HEK293 (cell line): ENCODE measurements at regions not wholly inside any gene's neighbourhood (a gene's known extent, or its start where the extent isn't known, plus 50 kb on each side); places are given as distances from the start of the nearest gene placed in this dataset.
A peak's percentile ranks its signal among the peaks of the same experiment; 100 is the strongest.

ENCODE experiments used
- CTCF ChIA-PET: fragments of 350-600 bp; formaldehyde crosslinking; extraction: SDS; loops from one replicate; lab custom pipeline; 2021; ENCODE audit warnings: antibody characterized with exemption; lab: Yijun Ruan, JAX
- POLR2A ChIA-PET: fragments of 300-600 bp; formaldehyde crosslinking; extraction: SDS; loops from one replicate; lab custom pipeline; 2020; ENCODE audit warnings: antibody characterized with exemption, inconsistent platforms; lab: Yijun Ruan, JAX
- H3K27ac ChIP-seq: fragments of 200-500 bp; sonication (Bioruptor generic); 2 replicates; pipeline ENCODE4 v1.5.1; 2014; ENCODE audit warnings: low read depth, low read length, control low read depth, inconsistent platforms; ENCODE audit errors: extremely low read depth
- H3K36me3 ChIP-seq, 2 experiments: fragments of 200-500 bp in 1 of 2; sonication (Bioruptor generic) in 1 of 2; 1 replicate in 1 of 2; 2 replicates in 1 of 2; pipeline ENCODE4 v1.5.1; 2014 to 2017; ENCODE audit warnings: inconsistent platforms in 2 of 2, low read length in 2 of 2; ENCODE audit not compliant: control insufficient read depth in 2 of 2, insufficient read depth in 1 of 2
- H3K4me1 ChIP-seq: fragments of 200-500 bp; sonication (Bioruptor generic); 2 replicates; pipeline ENCODE4 v1.5.1; 2014; ENCODE audit warnings: mild to moderate bottlenecking, low read length, inconsistent platforms; ENCODE audit not compliant: control insufficient read depth, insufficient read depth
- H3K4me3 ChIP-seq: 2 replicates; pipeline ENCODE4 v1.5.1; 2011; ENCODE audit warnings: low read depth, mild to moderate bottlenecking, control low read depth, low read length, moderate library complexity
- H3K9me3 ChIP-seq: fragments of 200-500 bp; sonication (Bioruptor generic); 2 replicates; pipeline ENCODE4 v1.5.1; 2014; ENCODE audit warnings: low read depth, low read length, inconsistent platforms; ENCODE audit not compliant: control insufficient read depth, insufficient read depth
- ELK4 ChIP-seq: IDR thresholded peaks from 2 replicates; pipeline ENCODE4 v1.6.1; 2011; ENCODE audit warnings: mild to moderate bottlenecking, low read depth, low read length, borderline replicate concordance
- FEZF1 ChIP-seq: fragments of 450-650 bp; formaldehyde crosslinking; IDR thresholded peaks from 2 replicates; pipeline ENCODE4 v1.5.1; 2016; ENCODE audit warnings: missing biosample characterization, missing genetic modification characterization
- GLI4 ChIP-seq: fragments of 450-650 bp; formaldehyde crosslinking; IDR thresholded peaks from 2 replicates; pipeline ENCODE4 v1.5.1; 2016; ENCODE audit warnings: missing biosample characterization, missing genetic modification characterization
- HIC1 ChIP-seq: fragments of 450-650 bp; formaldehyde crosslinking; IDR thresholded peaks from 2 replicates; pipeline ENCODE4 v1.5.1; 2016; ENCODE audit warnings: missing biosample characterization, missing genetic modification characterization
- HOXC10 ChIP-seq: sonication (generic); formaldehyde crosslinking; IDR thresholded peaks from 2 replicates; pipeline ENCODE4 v1.8.1; 2023; ENCODE audit warnings: mild to moderate bottlenecking, missing genetic modification reagents
- IKZF3 ChIP-seq: fragments of 450-650 bp; IDR thresholded peaks from 2 replicates; pipeline ENCODE4 v1.5.0; 2018; ENCODE audit warnings: missing biosample characterization, mild to moderate bottlenecking, missing genetic modification characterization, moderate library complexity
- KLF1 ChIP-seq: fragments of 450-650 bp; formaldehyde crosslinking; IDR thresholded peaks from 2 replicates; pipeline ENCODE4 v1.5.1; 2016; ENCODE audit warnings: missing biosample characterization, missing genetic modification characterization
- KLF9 ChIP-seq: fragments of 450-650 bp; formaldehyde crosslinking; IDR thresholded peaks from 2 replicates; pipeline ENCODE4 v1.5.1; 2016; ENCODE audit warnings: missing biosample characterization, missing genetic modification characterization, low read depth
- MYNN ChIP-seq: fragments of 450-650 bp; formaldehyde crosslinking; IDR thresholded peaks from 2 replicates; pipeline ENCODE4 v1.5.1; 2016; ENCODE audit warnings: missing biosample characterization, missing genetic modification characterization, borderline replicate concordance
- SETDB1 ChIP-seq: IDR thresholded peaks from one replicate; pipeline ENCODE4 v1.6.1; 2017; ENCODE audit warnings: mild to moderate bottlenecking, low read length, moderate library complexity, mixed read lengths; ENCODE audit not compliant: insufficient read length
- ZBTB17 ChIP-seq: fragments of 450-650 bp; formaldehyde crosslinking; IDR thresholded peaks from 2 replicates; pipeline ENCODE4 v1.5.1; 2016; ENCODE audit warnings: missing biosample characterization, missing genetic modification characterization
- ZBTB21 ChIP-seq: fragments of 450-650 bp; formaldehyde crosslinking; IDR thresholded peaks from 2 replicates; pipeline ENCODE4 v1.5.1; 2017; ENCODE audit warnings: missing biosample characterization, missing genetic modification characterization
- ZBTB26 ChIP-seq: fragments of 450-650 bp; formaldehyde crosslinking; optimal IDR thresholded peaks from 2 replicates; pipeline ENCODE3; 2016; ENCODE audit warnings: missing biosample characterization, mild to moderate bottlenecking, missing genetic modification characterization
- ZBTB7A ChIP-seq: fragments of 450-650 bp; formaldehyde crosslinking; IDR thresholded peaks from 2 replicates; pipeline ENCODE4 v1.5.1; 2016; ENCODE audit warnings: low read depth, missing biosample characterization, missing genetic modification characterization
- ZBTB8A ChIP-seq: fragments of 450-650 bp; formaldehyde crosslinking; IDR thresholded peaks from 2 replicates; pipeline ENCODE4 v1.5.1; 2016; ENCODE audit warnings: missing biosample characterization, missing genetic modification characterization
- ZEB2 ChIP-seq: fragments of 450-650 bp; formaldehyde crosslinking; IDR thresholded peaks from 2 replicates; pipeline ENCODE4 v1.5.1; 2016; ENCODE audit warnings: missing biosample characterization, missing genetic modification characterization
- ZNF2 ChIP-seq: fragments of 450-650 bp; formaldehyde crosslinking; IDR thresholded peaks from 2 replicates; pipeline ENCODE4 v1.5.1; 2016; ENCODE audit warnings: missing biosample characterization, missing genetic modification characterization
- ZNF24 ChIP-seq: fragments of 450-650 bp; formaldehyde crosslinking; IDR thresholded peaks from 2 replicates; pipeline ENCODE4 v1.5.1; 2016; ENCODE audit warnings: missing biosample characterization, missing genetic modification characterization
- ZNF248 ChIP-seq: fragments of 450-650 bp; formaldehyde crosslinking; IDR thresholded peaks from 2 replicates; pipeline ENCODE4 v1.5.1; 2017; ENCODE audit warnings: missing biosample characterization, missing genetic modification characterization
- ZNF266 ChIP-seq: fragments of 450-650 bp; formaldehyde crosslinking; IDR thresholded peaks from 2 replicates; pipeline ENCODE4 v1.5.1; 2016; ENCODE audit warnings: missing biosample characterization, missing genetic modification characterization, low read depth
- ZNF274 ChIP-seq, 2 experiments: fragments of 200-500 bp in 1 of 2; fragments of 450-650 bp in 1 of 2; sonication (Bioruptor generic) in 1 of 2; formaldehyde crosslinking in 1 of 2; IDR thresholded peaks; 2 replicates each; pipeline versions ENCODE4 v1.5.1 to v1.6.1; 2014 to 2016; ENCODE audit warnings: borderline replicate concordance in 1 of 2, inconsistent platforms in 1 of 2, low read length in 1 of 2, missing biosample characterization in 1 of 2, missing genetic modification characterization in 1 of 2
- ZNF335 ChIP-seq: fragments of 450-650 bp; formaldehyde crosslinking; conservative IDR thresholded peaks from 2 replicates; pipeline ENCODE4 v1.5.1; 2016; ENCODE audit warnings: missing biosample characterization, missing genetic modification characterization
- ZNF600 ChIP-seq: fragments of 450-650 bp; formaldehyde crosslinking; IDR thresholded peaks from 2 replicates; pipeline ENCODE4 v1.5.1; 2016; ENCODE audit warnings: missing biosample characterization, missing genetic modification characterization
- ZNF670 ChIP-seq: fragments of 450-650 bp; formaldehyde crosslinking; IDR thresholded peaks from 2 replicates; pipeline ENCODE4 v1.5.1; 2016; ENCODE audit warnings: missing biosample characterization, missing genetic modification characterization, low read depth
- ZNF707 ChIP-seq: fragments of 450-650 bp; formaldehyde crosslinking; IDR thresholded peaks from 2 replicates; pipeline ENCODE4 v1.5.1; 2016; ENCODE audit warnings: missing biosample characterization, missing genetic modification characterization
- TF ChIP-seq, protein P1 (sequence below): fragments of 450-650 bp; formaldehyde crosslinking; IDR thresholded peaks from 2 replicates; pipeline ENCODE4 v1.5.1; 2016; ENCODE audit warnings: missing biosample characterization, missing genetic modification characterization

DNA sequence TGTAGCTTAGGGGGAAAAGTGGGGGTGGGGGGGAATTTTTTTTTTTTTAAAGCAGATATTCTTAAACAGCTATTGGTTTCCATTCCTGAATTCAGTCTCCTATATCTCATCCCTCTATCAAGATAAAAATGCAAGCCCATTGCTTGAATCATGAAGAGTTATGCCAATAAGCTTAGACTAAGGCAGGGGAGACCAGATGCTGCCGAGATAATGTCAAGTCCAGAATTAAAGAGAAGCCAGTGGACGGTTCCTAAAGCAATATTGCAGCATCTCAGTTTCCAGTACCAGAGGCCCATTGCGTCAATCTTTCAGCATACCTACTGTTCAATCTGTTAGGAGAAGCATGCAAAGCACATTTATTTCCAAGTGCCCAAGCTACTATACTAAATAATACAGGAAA is 309.4 kb downstream of the BARHL2 start (continued):
- TF ChIP-seq ELK4 (no peak), ZBTB8A (tag by site-specific recombination) (no peak)

DNA sequence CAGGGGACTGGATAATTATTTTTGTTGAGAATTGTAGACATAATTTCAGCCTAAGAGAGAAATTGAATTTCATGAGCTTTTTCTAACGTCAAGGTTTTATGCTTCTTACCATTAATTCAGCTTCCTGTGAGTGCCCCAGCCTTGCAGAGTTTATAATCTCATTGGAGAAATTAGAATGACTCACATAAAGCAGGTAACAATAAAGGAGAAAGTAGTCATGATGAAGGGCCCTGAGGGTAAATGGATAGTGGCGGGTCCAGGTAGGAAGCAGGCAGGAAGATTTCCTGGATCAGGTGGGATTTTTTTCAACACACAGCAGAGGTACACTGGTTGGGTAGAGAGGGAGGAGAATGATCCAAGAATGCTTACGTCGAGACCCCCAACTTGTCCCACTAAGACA is 311.4 kb downstream of the BARHL2 start:
- no peaks in the 10 kb centered on the region for H3K9me3 ChIP-seq
- no peaks in the 10 kb centered on the region for H3K36me3 ChIP-seq
- H3K27ac ChIP-seq: no peak overlapping the region
- TF ChIP-seq ZNF274 (IDR thresholded peaks at IDR 0.05; ENCODE audit: low read length): no peak
- no peak for TF ChIP-seq ZNF274 (tag by site-specific recombination; IDR thresholded peaks at IDR 0.05; ENCODE audit: borderline replicate concordance)
- no peak for TF ChIP-seq ZNF600 (tag by site-specific recombination)
- TF ChIP-seq KLF9 (tag by site-specific recombination): no peak
- no peak for TF ChIP-seq MYNN
- no peak for TF ChIP-seq ZNF707 (tag by site-specific recombination)
- TF ChIP-seq KLF1 (tag by site-specific recombination): no peak
- no peak for TF ChIP-seq ZNF248 (tag by site-specific recombination)
- TF ChIP-seq ZNF670 (tag by site-specific recombination): no peak
- TF ChIP-seq ZBTB26: no peak
- TF ChIP-seq, all 188 proteins: peak for 0
- ChIA-PET POLR2A (no interaction called here), CTCF (interaction anchor here (0.6 to 0.7 kb wide), 3 partner anchors 9 to 549 kb away, joined by 3 read pairs; no protein-coding TSS in a partner anchor)
- H3K4me3 ChIP-seq: no peak overlapping the region
- H3K4me1 ChIP-seq: no peaks in the 10 kb centered on the region

GRCh38 chr1:90402893-90403849 is 313.9 kb downstream of the BARHL2 start:
- Histone ChIP-seq H3K36me3 (no peaks in the 10 kb centered on the region), H3K4me3 (no peak overlapping the region), H3K27ac (no peak overlapping the region), H3K4me1 (no peaks in the 10 kb centered on the region), H3K9me3 (no peaks in the 10 kb centered on the region)
- ChIA-PET CTCF (no interaction called here), POLR2A (interaction anchor here (0.6 to 0.9 kb wide), 2 partner anchors 14 to 561 kb away, joined by 3 read pairs; no protein-coding TSS in a partner anchor)
- TF ChIP-seq IKZF3 (tag by site-specific recombination): no peak
- TF ChIP-seq, protein P1, sequence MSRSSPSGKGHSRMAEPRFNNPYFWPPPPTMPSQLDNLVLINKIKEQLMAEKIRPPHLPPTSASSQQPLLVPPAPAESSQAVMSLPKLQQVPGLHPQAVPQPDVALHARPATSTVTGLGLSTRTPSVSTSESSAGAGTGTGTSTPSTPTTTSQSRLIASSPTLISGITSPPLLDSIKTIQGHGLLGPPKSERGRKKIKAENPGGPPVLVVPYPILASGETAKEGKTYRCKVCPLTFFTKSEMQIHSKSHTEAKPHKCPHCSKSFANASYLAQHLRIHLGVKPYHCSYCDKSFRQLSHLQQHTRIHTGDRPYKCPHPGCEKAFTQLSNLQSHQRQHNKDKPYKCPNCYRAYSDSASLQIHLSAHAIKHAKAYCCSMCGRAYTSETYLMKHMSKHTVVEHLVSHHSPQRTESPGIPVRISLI (tag by site-specific recombination): peak; percentile 67; the same call in 1 of the 2 replicates
- TF ChIP-seq ZNF266 (tag by site-specific recombination): no peak
- TF ChIP-seq ZBTB17: 0 out of 2 replicates have a peak, but pooled peaks have one; percentile 27
- peak; percentile 59; the same call in 1 of the 2 replicates for TF ChIP-seq HIC1 (tag by site-specific recombination)
- TF ChIP-seq ZBTB7A: no peak
- no peak for TF ChIP-seq ZNF2 (tag by site-specific recombination)
- TF ChIP-seq SETDB1: peak; percentile 11
- no peak for TF ChIP-seq ZEB2 (tag by site-specific recombination)
- TF ChIP-seq FEZF1 (tag by site-specific recombination): peak; percentile 57
- no peak for TF ChIP-seq GLI4 (tag by site-specific recombination)
- peak; percentile 6 for TF ChIP-seq ZBTB26
- 0 out of 2 replicates have a peak, but pooled peaks have one; percentile 56 for TF ChIP-seq ZBTB21 (tag by site-specific recombination)
- no peak for TF ChIP-seq HOXC10 (CRISPR knock-in tag)
- TF ChIP-seq ZNF335 (tag by site-specific recombination): peak; percentile 92
- no peak for TF ChIP-seq ZNF24 (tag by site-specific recombination)
